ENCODE measurements at regions not wholly inside any gene's neighbourhood (a gene's known extent, or its start where the extent isn't known, plus 50 kb on each side); places are given as distances from the start of the nearest gene placed in this dataset.

GRCh38 chr13:39876258-39876657 lies 220.8 kb downstream of the COG6 start:
- SMC1A ChIA-PET (ENCODE audit: uncharacterized antibody, unreplicated experiment), result no interaction called here
- Histone ChIP-seq H3K36me3 (ENCODE audit: control insufficient read depth in 2 of 2, insufficient read depth in 2 of 2, low read length in 1 of 2) (no peaks in the 10 kb centered on the region), H3K9ac (ENCODE audit: control insufficient read depth, insufficient read depth, low read length) (no peak overlapping the region), H3K4me2 (ENCODE audit: control insufficient read depth, insufficient read depth) (no peak overlapping the region), H3K27me3 (replicated peaks in 1 of 2; ENCODE audit: control insufficient read depth in 2 of 2, insufficient read depth in 2 of 2, low read length in 1 of 2) (no peaks in the 10 kb centered on the region), H3K79me2 (ENCODE audit: control insufficient read depth, insufficient read depth, low read length) (no peaks in the 10 kb centered on the region), H2AFZ (ENCODE audit: control insufficient read depth, low read depth, low read length) (no peak overlapping the region), H3K27ac (ENCODE audit: control insufficient read depth, insufficient read depth) (no peak overlapping the region), H3K4me1 (ENCODE audit: control insufficient read depth, insufficient read depth, low read length) (no peaks in the 10 kb centered on the region), H4K20me1 (ENCODE audit: control insufficient read depth, insufficient read depth) (no peaks in the 10 kb centered on the region), H3K9me3 (replicated peaks; ENCODE audit: control insufficient read depth, insufficient read depth, low read length) (no peaks in the 10 kb centered on the region; the same call in 1 of the 3 replicates), H3K4me3 (no peak overlapping the region)
- RAD21 ChIA-PET (ENCODE audit: unreplicated experiment), result no interaction called here
- BruUV-seq (replicated peaks), result no TSS peak
- DNase-seq (ENCODE audit: low read depth, low spot score) (no peak), ATAC-seq (no peak), FAIRE-seq (no peak)
- TF ChIP-seq NFYA (IDR thresholded peaks at IDR 0.05; ENCODE audit: borderline replicate concordance, low read depth, low read length), result no peak
- TF ChIP-seq SUPT20H (IDR thresholded peaks at IDR 0.05; ENCODE audit: borderline replicate concordance, control insufficient read depth, low read depth, low read length), result no peak
- no peak for TF ChIP-seq CREB1 (IDR thresholded peaks at IDR 0.05; ENCODE audit: low read depth)
- no peak for TF ChIP-seq BMI1 (IDR thresholded peaks at IDR 0.05; ENCODE audit: borderline replicate concordance)
- TF ChIP-seq HSF1 (IDR thresholded peaks at IDR 0.05; ENCODE audit: low read depth, low read length), result no peak
- no peak for TF ChIP-seq JUND (IDR thresholded peaks at IDR 0.05; ENCODE audit: low read depth, low read length)
- no peak for TF ChIP-seq EP300 (IDR thresholded peaks at IDR 0.05; ENCODE audit: borderline replicate concordance in 1 of 2, control insufficient read depth in 1 of 2, low read depth in 2 of 2, low read length in 2 of 2)
- no peak for TF ChIP-seq CBFB (IDR thresholded peaks at IDR 0.05; ENCODE audit: low read depth)
- TF ChIP-seq ATF2 (IDR thresholded peaks at IDR 0.05; ENCODE audit: low read length), result no peak
- TF ChIP-seq BCLAF1 (IDR thresholded peaks at IDR 0.05), result no peak
- TF ChIP-seq BACH1 (IDR thresholded peaks at IDR 0.05; ENCODE audit: borderline replicate concordance), result no peak
- TF ChIP-seq SRF (IDR thresholded peaks at IDR 0.05; ENCODE audit: low read depth in 2 of 2, low read length in 2 of 2), result no peak
- POLR2A ChIA-PET, result no interaction called here
- WGBS (ENCODE audit: insufficient coverage, insufficient replicate concordance, low lambda C conversion rate, missing lambda C conversion rate), result 8% methylated on average over 3 of the region's 3 CpGs
- CTCF ChIA-PET, result no interaction called here
- in situ Hi-C loops (cut with MboI), result no loop called here
- intact Hi-C loops (cut with micrococcal nuclease; ENCODE audit: unreplicated experiment), result no loop called here
